Large intestine (tissue), 3 donors: ENCODE measurements at regions not wholly inside any gene's neighbourhood (a gene's known extent, or its start where the extent isn't known, plus 50 kb on each side); places are given as distances from the start of the nearest gene placed in this dataset.
"Not testable (repeated sequence)": the region's sequence is repeated elsewhere in the genome, so short reads cannot be mapped to it uniquely, and the experiment has no call there.

ENCODE experiments used
- DNase-seq, 2 donors: peaks; one replicate each; pipeline versions ENCODE4 v3.0.0 to v3.0.0-alpha.2; 2013
- H3K27ac ChIP-seq: one replicate; pipeline ENCODE4 v1.5.1; 2013; ENCODE audit warnings: low read length
- H3K27me3 ChIP-seq: 2 replicates; pipeline ENCODE4 v1.6.1; 2013; ENCODE audit warnings: low read length; ENCODE audit not compliant: control insufficient read depth, insufficient read depth
- H3K36me3 ChIP-seq: 2 replicates; pipeline ENCODE4 v1.6.1; 2013; ENCODE audit warnings: low read length; ENCODE audit not compliant: control insufficient read depth, insufficient read depth
- H3K4me1 ChIP-seq: one replicate; pipeline ENCODE4 v1.6.1; 2013; ENCODE audit warnings: low read length; ENCODE audit not compliant: control insufficient read depth, insufficient read depth
- H3K4me3 ChIP-seq: one replicate; pipeline ENCODE4 v1.5.1; 2013; ENCODE audit warnings: low read length
- H3K9me3 ChIP-seq: one replicate; pipeline ENCODE4 v1.6.1; 2013; ENCODE audit warnings: mild to moderate bottlenecking, low read depth, low read length, moderate library complexity; ENCODE audit not compliant: control insufficient read depth
- WGBS: methylation state at CpG from one replicate; pipeline ENCODE4 v1.1.5; 2013; ENCODE audit warnings: low lambda C conversion rate; ENCODE audit not compliant: insufficient coverage; 5-methylcytosine and 5-hydroxymethylcytosine counted together

DNA sequence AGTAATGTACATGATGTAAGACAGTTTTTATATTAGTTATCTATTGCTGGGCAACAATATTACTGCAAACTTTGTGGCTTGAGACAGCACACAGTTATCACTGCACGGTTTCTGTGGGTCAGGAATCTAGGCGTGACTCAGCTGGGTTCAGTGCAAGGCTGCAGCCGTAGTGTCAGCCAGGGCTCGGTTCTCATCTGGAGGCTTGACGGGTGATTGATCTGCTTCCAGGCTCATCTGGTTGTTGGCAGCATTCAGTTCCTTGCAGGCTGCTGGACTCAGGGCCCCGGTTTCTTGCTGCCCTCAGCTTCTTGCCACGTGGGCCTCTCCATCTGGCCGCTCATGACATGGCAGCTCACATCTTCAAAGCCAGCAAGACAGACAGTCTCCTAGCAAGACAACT is 197.7 kb upstream of the EEF2KMT start:
- H3K27me3 ChIP-seq, H3K36me3 ChIP-seq, DNase-seq, H3K27ac ChIP-seq, H3K4me3 ChIP-seq, H3K4me1 ChIP-seq, H3K9me3 ChIP-seq: not testable (repeated sequence)
- WGBS = no CpG with 5 or more reads among the region's 8 CpGs

DNA sequence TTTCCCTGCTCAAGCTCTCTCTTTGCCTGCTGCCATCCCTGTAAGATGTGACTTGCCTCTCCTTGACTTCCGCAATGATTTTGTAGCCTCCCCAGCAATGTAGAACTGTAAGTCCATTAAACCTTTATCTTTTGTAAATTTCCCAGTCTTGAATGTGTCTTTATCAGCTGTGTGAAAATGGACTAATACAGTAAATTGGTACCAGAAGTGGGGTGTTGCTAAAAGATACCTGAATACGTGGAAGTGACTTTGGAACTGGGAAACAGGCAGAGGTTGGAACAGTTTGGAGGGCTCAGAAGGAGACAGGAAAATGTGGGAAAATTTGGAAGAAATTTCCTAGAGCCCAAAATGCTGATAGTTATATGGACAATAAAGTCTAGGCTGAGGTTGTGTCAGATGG is 184.6 kb upstream of the EEF2KMT start:
- DNase-seq, H3K36me3 ChIP-seq, H3K27me3 ChIP-seq, H3K9me3 ChIP-seq, H3K4me3 ChIP-seq, H3K27ac ChIP-seq, H3K4me1 ChIP-seq: not testable (repeated sequence)
- no CpG with 5 or more reads among the region's 2 CpGs for WGBS

DNA sequence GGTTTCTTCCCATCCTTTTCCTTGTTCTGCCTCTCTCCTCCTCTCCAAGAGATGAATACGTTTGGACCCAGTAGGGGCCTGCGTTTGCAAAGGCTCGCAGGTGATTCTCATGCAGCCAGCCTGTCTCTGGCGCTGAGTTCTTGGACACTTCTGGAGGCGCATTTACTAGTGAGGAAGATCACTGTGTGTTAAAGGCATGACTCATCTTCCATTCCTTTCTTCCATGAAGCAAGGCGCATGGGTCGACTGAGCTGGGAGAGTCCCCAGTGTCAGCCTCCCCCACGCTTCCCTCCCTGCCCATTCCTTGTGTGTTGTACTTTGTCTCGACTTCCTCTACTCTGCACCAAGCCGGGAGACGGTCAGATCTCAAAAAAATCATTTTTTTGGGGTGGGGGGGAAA is 159.9 kb upstream of the EEF2KMT start:
- WGBS = no CpG with 5 or more reads among the region's 11 CpGs
- DNase-seq = no peak

DNA sequence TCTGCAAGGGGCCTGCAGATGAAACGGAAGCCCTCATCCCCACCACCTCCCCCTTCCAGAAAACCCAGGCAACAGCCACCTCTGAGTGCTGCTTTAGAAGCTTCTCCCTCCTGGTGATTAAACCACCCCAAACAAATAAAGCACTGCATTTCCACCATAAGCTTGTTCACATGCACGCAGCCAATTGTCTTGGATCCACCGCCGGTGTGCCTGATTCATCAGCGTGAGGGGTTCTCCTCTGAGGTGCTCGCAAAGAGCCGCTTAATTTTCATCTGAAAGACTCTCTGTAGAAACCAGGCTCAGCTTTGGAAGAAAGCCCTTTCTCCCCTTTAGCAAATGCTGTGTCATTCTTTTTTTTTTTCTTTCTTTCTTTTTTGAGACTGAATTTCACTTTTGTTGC is 155.2 kb upstream of the EEF2KMT start:
- no CpG with 5 or more reads among the region's 7 CpGs for WGBS
- DNase-seq = no peak

More for the DNA sequence above, 159.9 kb upstream of the EEF2KMT start:
- Histone ChIP-seq H3K4me1 (no peaks in the 10 kb centered on the region), H3K9me3 (no peaks in the 10 kb centered on the region), H3K36me3 (no peaks in the 10 kb centered on the region), H3K27me3 (no peaks in the 10 kb centered on the region), H3K27ac (no peak overlapping the region), H3K4me3 (no peak overlapping the region)

DNA sequence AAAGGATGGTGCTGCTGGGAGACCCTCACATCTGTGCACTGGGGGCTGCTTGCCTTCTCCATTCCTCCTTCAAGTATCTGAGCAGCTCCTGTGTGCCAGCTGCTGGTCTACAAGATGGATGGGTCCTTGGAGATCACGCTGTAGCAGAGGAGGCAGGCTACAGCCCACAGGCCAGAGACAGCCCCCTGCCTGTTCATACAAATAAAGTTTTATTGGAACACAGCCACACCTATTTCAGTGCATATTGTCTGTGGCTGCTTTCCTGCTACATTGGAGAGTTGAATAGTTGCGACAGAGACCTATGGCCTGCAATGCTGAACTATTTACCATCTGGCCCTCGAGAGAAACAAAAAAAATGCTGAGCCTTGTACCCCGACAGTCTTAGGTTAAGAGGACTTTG is 149.8 kb upstream of the EEF2KMT start:
- H3K27me3 ChIP-seq, H3K4me3 ChIP-seq, H3K9me3 ChIP-seq, DNase-seq, H3K4me1 ChIP-seq, H3K36me3 ChIP-seq, H3K27ac ChIP-seq: not testable (repeated sequence)
- WGBS = no CpG with 5 or more reads among the region's 4 CpGs

More for the DNA sequence above, 155.2 kb upstream of the EEF2KMT start:
- Histone ChIP-seq H3K27me3 (no peaks in the 10 kb centered on the region), H3K4me1 (no peaks in the 10 kb centered on the region), H3K36me3 (no peaks in the 10 kb centered on the region), H3K27ac (no peak overlapping the region), H3K4me3 (no peak overlapping the region), H3K9me3 (no peaks in the 10 kb centered on the region)

DNA sequence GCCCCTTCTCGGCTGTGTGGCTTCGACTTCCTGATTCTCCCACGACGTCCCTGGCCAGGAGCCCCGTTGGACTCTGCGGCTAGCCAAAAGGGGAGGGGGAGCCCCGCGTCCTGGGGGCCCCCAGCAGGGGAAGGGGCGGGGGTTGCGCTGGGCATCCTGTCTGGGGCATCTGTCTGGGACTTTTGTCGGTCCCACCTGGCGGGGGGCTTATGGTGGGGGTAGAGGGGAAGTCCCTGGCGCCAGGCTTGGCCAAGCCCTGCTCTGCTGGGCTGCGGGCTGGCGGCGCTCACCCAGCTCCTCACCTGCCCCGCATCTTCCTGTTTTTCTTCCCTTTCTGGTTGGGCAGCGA is 142.7 kb upstream of the EEF2KMT start:
- not testable (repeated sequence) for H3K27me3 ChIP-seq, H3K27ac ChIP-seq, H3K36me3 ChIP-seq, H3K4me1 ChIP-seq, DNase-seq, H3K9me3 ChIP-seq, H3K4me3 ChIP-seq
- WGBS = no CpG with 5 or more reads among the region's 18 CpGs

DNA sequence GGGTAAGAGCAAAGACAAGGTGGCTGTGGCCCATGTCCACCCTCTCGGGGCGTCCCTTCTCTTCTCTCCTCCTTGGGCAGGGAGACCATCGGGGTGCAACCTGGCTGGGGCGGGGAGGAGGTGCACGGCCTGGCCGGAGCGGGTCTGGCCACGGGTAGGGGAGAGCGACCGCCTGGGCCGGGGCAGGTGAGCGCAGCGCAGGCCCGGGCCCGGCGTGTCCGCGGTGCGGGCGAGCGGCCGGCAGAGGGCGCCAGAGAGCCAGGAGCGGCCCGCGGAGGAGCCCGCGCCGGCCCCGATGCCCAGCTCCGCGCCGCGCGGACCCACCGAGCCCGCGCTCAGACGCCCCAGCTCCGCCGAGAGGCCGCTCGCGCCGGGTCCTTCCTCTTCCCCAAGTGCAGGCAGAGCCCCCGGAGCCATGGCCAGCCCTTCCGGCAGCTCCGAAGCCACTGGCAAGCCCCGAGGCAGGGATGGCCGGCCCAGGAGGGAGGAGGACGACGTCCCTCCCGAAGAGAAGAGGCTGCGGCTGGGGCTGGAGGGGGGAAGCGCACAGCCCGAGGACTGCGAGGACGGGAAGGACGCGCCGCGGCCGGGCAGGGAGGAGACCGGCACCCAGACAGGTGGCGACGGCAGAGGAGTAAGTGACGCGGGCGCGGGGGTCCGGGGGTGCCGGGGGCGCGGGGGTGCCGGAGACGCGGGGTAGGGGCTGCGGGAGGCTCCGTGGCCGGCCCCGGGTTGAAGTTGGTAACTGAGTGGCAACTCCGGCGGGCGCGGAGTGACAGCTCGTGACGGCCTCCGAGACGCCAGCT is 142.1 kb upstream of the EEF2KMT start:
- not testable (repeated sequence) for H3K4me3 ChIP-seq, H3K9me3 ChIP-seq, H3K36me3 ChIP-seq, H3K27ac ChIP-seq, DNase-seq, H3K27me3 ChIP-seq, H3K4me1 ChIP-seq
- WGBS = no CpG with 5 or more reads among the region's 89 CpGs

DNA sequence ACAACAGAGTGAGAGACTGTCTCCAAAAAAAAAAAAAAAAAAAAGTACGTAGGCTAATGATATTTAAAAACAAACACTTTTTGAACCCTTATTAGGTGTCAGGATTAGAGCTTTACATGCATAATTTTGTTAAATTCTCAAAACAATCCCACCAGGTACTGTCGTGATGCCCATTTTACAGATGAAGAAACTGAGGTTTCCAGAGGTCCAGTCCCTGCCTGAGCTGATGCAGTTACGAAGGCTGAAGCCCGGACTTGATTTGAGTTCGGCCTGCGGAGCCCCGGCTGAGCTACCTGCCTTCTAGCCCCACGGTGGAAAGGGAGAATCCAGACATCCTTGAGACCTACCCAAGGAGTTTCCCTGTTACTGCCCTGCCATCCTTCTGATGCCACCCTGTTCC is 137.5 kb upstream of the EEF2KMT start:
- no peak for DNase-seq
- H3K4me3 ChIP-seq = no peak overlapping the region
- peaks cover 1% of the 10 kb centered on the region for H3K27me3 ChIP-seq
- H3K36me3 ChIP-seq = no peaks in the 10 kb centered on the region
- no peak overlapping the region for H3K27ac ChIP-seq
- no peaks in the 10 kb centered on the region for H3K4me1 ChIP-seq
- H3K9me3 ChIP-seq = no peaks in the 10 kb centered on the region
- WGBS = no CpG with 5 or more reads among the region's 8 CpGs

DNA sequence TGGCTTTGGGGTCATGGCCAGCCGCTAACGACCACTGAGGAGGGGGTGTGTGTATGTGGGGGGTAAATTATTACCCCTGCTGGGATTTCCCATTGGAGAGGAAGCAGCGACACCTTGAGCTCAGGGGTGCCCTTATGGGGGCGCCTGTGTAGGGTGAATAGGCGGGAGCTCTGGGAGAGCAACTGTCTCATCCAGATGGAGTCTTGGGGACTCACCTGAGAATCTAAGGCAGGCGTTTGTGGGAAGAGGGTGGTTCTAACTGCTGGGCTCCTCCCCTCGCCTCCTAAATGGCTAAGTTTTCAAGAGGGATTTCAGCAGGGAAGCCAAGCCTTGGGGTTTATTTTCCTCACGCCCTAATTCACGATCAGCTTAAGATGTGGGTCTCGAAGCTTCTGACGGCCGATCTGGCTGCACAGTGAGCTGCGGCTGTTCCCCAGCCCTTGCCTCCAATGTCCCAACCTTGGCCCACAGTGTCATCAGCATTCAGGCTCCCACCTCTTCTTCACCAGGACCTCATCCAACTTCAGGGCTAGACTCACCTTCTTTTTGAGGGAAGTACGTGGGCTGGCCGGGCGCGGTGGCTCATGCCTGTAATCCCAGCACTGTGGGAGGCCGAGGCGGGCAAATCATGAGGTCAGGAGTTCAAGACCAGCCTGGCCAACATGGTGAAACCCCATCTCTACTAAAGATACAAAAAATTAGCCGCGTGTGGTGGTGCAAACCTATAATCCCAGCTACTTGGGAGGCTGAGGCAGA is 136.9 kb upstream of the EEF2KMT start:
- Histone ChIP-seq H3K9me3 (no peaks in the 10 kb centered on the region), H3K4me3 (no peak overlapping the region), H3K4me1 (no peaks in the 10 kb centered on the region), H3K27me3 (no peaks in the 10 kb centered on the region), H3K36me3 (no peaks in the 10 kb centered on the region), H3K27ac (no peak overlapping the region)
- no peak for DNase-seq
- WGBS = no CpG with 5 or more reads among the region's 21 CpGs

DNA sequence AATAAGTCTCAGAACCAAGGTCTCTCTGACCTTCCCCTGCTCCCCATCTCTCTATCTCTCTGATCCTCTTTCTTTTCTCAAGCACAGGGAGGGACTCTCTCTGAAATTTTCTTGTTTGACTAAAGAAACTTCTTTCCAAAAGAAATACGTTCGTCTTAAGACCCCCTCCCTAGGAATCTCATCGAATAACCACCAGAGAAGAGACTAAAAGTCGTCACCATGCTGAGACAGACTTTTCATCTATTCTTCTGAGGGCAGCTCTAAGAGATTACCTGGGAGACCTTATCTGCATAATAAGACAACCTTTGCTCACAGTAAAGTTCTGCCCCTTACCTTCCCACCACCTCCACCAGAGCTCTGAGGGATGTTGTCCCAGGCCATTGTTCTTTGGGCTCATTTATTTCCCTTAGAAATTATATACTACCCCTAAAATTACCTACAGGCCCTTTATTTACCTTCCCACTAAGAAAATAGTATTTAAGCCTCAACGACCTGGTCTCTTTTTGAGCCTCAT is 133.7 kb upstream of the EEF2KMT start:
- no peak for DNase-seq
- no CpG with 5 or more reads among the region's 5 CpGs for WGBS
- Histone ChIP-seq H3K36me3 (no peaks in the 10 kb centered on the region), H3K4me3 (no peak overlapping the region), H3K4me1 (no peaks in the 10 kb centered on the region), H3K9me3 (no peaks in the 10 kb centered on the region), H3K27ac (no peak overlapping the region), H3K27me3 (no peaks in the 10 kb centered on the region)
